Mesendoderm (in vitro differentiated cells): ENCODE measurements at regions not wholly inside any gene's neighbourhood (a gene's known extent, or its start where the extent isn't known, plus 50 kb on each side); places are given as distances from the start of the nearest gene placed in this dataset.
A peak's percentile ranks its signal among the peaks of the same experiment; 100 is the strongest.

ENCODE experiments used
- DNase-seq: peaks from one replicate; pipeline ENCODE4 v3.0.0; 2013
- H2AK5ac ChIP-seq: 2 replicates; pipeline ENCODE4 v1.6.1; 2013; ENCODE audit warnings: low read length, inconsistent platforms
- H2BK120ac ChIP-seq: 2 replicates; pipeline ENCODE4 v1.6.1; 2013; ENCODE audit warnings: low read depth, mild to moderate bottlenecking, low read length, moderate library complexity, mixed read lengths
- H2BK15ac ChIP-seq: replicated peaks from 2 replicates; pipeline ENCODE4 v1.6.1; 2013; ENCODE audit warnings: low read depth, mild to moderate bottlenecking, moderate library complexity
- H2BK5ac ChIP-seq: 2 replicates; pipeline ENCODE4 v1.6.1; 2013; ENCODE audit warnings: low read length, inconsistent platforms
- H3K18ac ChIP-seq: 2 replicates; pipeline ENCODE4 v1.6.1; 2013; ENCODE audit warnings: mild to moderate bottlenecking, low read length, mixed read lengths
- H3K23ac ChIP-seq: one replicate; pipeline ENCODE4 v1.6.1; 2013; ENCODE audit warnings: low read length
- H3K27ac ChIP-seq: 2 replicates; pipeline ENCODE4 v1.5.1; 2013; ENCODE audit warnings: low read depth, mild to moderate bottlenecking, inconsistent platforms, low read length, moderate library complexity
- H3K27me3 ChIP-seq: 2 replicates; pipeline ENCODE4 v1.6.1; 2013; ENCODE audit warnings: low read length, control low read depth, mild to moderate bottlenecking, inconsistent platforms; ENCODE audit not compliant: insufficient read depth, poor library complexity
- H3K36me3 ChIP-seq: 2 replicates; pipeline ENCODE4 v1.6.1; 2013; ENCODE audit warnings: low read length, inconsistent platforms; ENCODE audit not compliant: control insufficient read depth, insufficient read depth
- H3K4ac ChIP-seq: one replicate; pipeline ENCODE4 v1.6.1; 2013; ENCODE audit warnings: low read depth, mild to moderate bottlenecking, low read length, moderate library complexity
- H3K4me1 ChIP-seq: 2 replicates; pipeline ENCODE4 v1.6.1; 2013; ENCODE audit warnings: low read depth, low read length, inconsistent platforms; ENCODE audit not compliant: control insufficient read depth
- H3K4me2 ChIP-seq: 2 replicates; pipeline ENCODE4 v1.6.1; 2013; ENCODE audit warnings: low read length
- H3K4me3 ChIP-seq: 2 replicates; pipeline ENCODE4 v1.5.1; 2013; ENCODE audit warnings: mild to moderate bottlenecking, low read length
- H3K56ac ChIP-seq: one replicate; pipeline ENCODE4 v1.6.1; 2013; ENCODE audit warnings: low read length
- H3K79me1 ChIP-seq: 2 replicates; pipeline ENCODE4 v1.6.1; 2013; ENCODE audit warnings: low read length, inconsistent platforms
- H3K79me2 ChIP-seq: 2 replicates; pipeline ENCODE4 v1.6.1; 2013; ENCODE audit warnings: mild to moderate bottlenecking, low read length; ENCODE audit not compliant: control insufficient read depth, insufficient read depth
- H3K9ac ChIP-seq: 2 replicates; pipeline ENCODE4 v1.6.1; 2013; ENCODE audit warnings: low read length, inconsistent platforms
- H4K5ac ChIP-seq: one replicate; pipeline ENCODE4 v1.6.1; 2013; ENCODE audit warnings: low read length
- H4K8ac ChIP-seq: one replicate; pipeline ENCODE4 v1.6.1; 2013; ENCODE audit warnings: low read depth, mild to moderate bottlenecking, control low read depth, low read length, moderate library complexity
- WGBS: extraction: QIAGEN DNeasy Blood & Tissue Kit; methylation state at CpG from one replicate; pipeline ENCODE4 v1.1.7; 2013; ENCODE audit warnings: low lambda C conversion rate, missing lambda C conversion rate; ENCODE audit not compliant: insufficient coverage; ENCODE audit errors: extremely low coverage; 5-methylcytosine and 5-hydroxymethylcytosine counted together

DNA sequence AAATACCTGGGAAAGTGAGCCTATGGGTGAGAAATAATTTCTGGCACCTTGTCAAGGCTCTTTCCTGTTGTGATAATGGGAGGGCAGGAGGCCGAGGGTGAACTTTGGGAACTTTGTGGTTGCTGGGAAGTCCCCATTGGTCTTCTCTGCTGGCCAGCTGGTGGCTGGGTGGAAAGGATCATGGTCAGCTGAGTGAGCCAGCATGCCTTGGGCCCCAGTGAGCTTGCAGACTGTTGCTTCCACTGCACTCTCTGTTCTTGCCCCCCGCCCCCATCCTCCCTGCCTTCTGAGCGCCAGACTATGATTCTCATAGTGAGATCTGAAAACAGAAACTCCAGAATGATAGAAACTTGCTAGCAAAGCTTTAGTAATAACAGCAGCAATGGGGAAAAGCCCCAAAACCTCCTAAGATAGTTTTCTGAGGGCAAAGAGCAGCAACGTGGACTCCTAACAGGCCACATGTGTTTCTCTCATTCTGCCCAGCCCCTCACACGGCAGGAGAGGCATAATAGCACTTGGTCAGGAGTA, 139.2 kb upstream of the SMARCA2 start:
- H3K18ac ChIP-seq, result no peak overlapping the region
- no peaks in the 10 kb centered on the region for H3K79me1 ChIP-seq
- H3K56ac ChIP-seq, result no peak overlapping the region
- no peak overlapping the region for H2BK5ac ChIP-seq
- no peak overlapping the region for H4K5ac ChIP-seq
- H2BK120ac ChIP-seq, result no peak overlapping the region
- H3K36me3 ChIP-seq, result no peaks in the 10 kb centered on the region
- H4K8ac ChIP-seq, result no peak overlapping the region
- H2AK5ac ChIP-seq, result no peak overlapping the region
- no peak overlapping the region for H3K9ac ChIP-seq
- no peaks in the 10 kb centered on the region for H3K79me2 ChIP-seq
- H3K23ac ChIP-seq, result no peak overlapping the region
- no peaks in the 10 kb centered on the region for H3K27me3 ChIP-seq
- no peak overlapping the region for H2BK15ac ChIP-seq
- H3K4me3 ChIP-seq, result no peak overlapping the region
- H3K4me2 ChIP-seq, result no peak overlapping the region
- H3K27ac ChIP-seq, result no peak overlapping the region
- no peak for DNase-seq
- no peak overlapping the region for H3K4ac ChIP-seq
- no CpG with 5 or more reads among the region's 5 CpGs for WGBS
- H3K4me1 ChIP-seq, result no peaks in the 10 kb centered on the region

DNA sequence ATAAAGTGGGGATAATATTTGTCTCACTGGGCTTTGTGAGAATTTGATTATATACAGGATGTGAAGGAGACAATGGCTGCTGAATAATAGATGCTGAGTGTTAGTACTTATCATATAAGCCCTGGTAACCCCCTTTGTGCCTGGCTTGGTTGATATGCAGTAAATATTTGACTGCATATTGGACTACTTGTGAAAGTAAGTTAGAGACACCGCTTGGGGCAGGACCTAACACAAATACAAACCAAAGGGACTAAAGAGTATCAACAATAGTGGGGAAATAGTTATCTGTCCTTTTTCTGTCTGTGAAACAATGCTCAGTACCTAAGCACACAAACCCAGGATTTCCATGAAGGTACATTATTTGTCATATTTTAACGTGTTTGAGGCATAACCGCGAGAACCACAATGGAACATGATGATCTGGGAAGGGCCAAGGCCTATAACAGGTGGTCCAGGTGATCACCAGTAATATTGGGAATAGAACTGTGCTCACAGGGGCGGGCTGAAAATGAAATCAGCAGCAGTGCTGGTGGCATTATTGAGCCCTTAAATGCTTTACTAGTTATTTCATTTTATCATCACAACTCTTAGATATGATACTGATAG, 138.2 kb upstream of the SMARCA2 start:
- Histone ChIP-seq H2AK5ac (no peak overlapping the region), H3K9ac (no peak overlapping the region), H3K4me3 (no peak overlapping the region), H3K27ac (no peak overlapping the region), H3K4ac (no peak overlapping the region), H3K23ac (no peak overlapping the region), H3K27me3 (no peaks in the 10 kb centered on the region), H3K79me1 (no peaks in the 10 kb centered on the region), H4K8ac (no peak overlapping the region), H3K4me2 (no peak overlapping the region), H4K5ac (no peak overlapping the region), H3K56ac (no peak overlapping the region), H3K18ac (no peak overlapping the region), H2BK120ac (no peak overlapping the region), H2BK5ac (no peak overlapping the region), H2BK15ac (no peak overlapping the region), H3K79me2 (no peaks in the 10 kb centered on the region), H3K4me1 (no peaks in the 10 kb centered on the region), H3K36me3 (no peaks in the 10 kb centered on the region)
- WGBS, result no CpG with 5 or more reads among the region's 5 CpGs
- DNase-seq, result no peak

DNA sequence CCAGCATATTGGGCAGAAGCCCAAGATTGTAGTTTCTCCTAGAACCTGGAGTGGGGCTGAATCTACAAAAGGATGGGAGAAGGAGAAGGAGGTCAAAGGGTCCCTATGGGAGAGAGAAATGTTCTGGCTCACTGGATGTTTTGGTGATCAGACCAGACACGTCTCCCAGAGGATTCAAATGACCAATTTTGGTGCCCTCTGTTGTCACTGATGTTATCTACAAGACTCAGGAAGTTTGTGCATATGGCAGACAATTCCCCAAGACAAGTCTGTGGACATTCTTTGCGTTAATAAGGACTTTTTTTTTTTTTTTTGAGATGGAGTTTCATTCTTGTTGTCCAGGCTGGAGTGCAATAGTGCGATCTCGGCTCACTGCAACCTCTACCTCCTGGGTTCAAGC, 137.2 kb upstream of the SMARCA2 start:
- Histone ChIP-seq H3K4me2 (no peak overlapping the region), H4K8ac (no peak overlapping the region), H3K23ac (no peak overlapping the region), H4K5ac (no peak overlapping the region), H3K18ac (no peak overlapping the region), H3K9ac (no peak overlapping the region), H3K4me1 (no peaks in the 10 kb centered on the region), H3K79me1 (no peaks in the 10 kb centered on the region), H2AK5ac (no peak overlapping the region), H2BK5ac (no peak overlapping the region), H3K36me3 (no peaks in the 10 kb centered on the region), H2BK15ac (no peak overlapping the region), H3K4ac (no peak overlapping the region), H2BK120ac (no peak overlapping the region), H3K56ac (no peak overlapping the region), H3K4me3 (no peak overlapping the region), H3K79me2 (no peaks in the 10 kb centered on the region), H3K27me3 (no peaks in the 10 kb centered on the region), H3K27ac (no peak overlapping the region)
- no CpG with 5 or more reads among the region's 4 CpGs for WGBS
- DNase-seq, result no peak

DNA sequence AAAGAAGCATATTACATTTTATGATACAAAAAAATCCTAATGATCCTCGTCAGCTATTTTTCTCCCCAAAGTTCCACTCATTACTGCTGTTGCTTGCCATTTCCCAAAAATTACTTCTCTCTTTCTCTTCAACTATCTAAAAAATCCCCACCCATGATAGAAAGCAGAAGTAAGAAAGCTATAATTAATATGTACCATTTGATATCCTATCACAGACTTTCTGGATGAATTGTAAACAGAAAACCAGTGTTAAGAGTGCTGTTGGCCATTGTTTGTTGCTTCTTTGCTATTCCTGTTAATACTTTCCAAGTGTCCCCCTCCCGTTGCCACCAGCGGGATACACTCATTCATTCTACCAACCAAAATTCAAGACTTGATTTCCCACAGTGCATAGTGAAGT, 136.3 kb upstream of the SMARCA2 start:
- Histone ChIP-seq H3K79me1 (no peaks in the 10 kb centered on the region), H3K79me2 (no peaks in the 10 kb centered on the region), H3K27ac (no peak overlapping the region), H3K4me3 (no peak overlapping the region), H3K23ac (no peak overlapping the region), H2BK15ac (no peak overlapping the region), H3K27me3 (no peaks in the 10 kb centered on the region), H3K4me1 (no peaks in the 10 kb centered on the region), H3K36me3 (no peaks in the 10 kb centered on the region), H2BK5ac (no peak overlapping the region), H4K5ac (no peak overlapping the region), H3K4ac (no peak overlapping the region), H3K56ac (no peak overlapping the region), H3K9ac (no peak overlapping the region), H3K18ac (no peak overlapping the region), H2AK5ac (no peak overlapping the region), H2BK120ac (no peak overlapping the region), H3K4me2 (no peak overlapping the region), H4K8ac (no peak overlapping the region)
- no CpG with 5 or more reads among the region's 3 CpGs for WGBS
- DNase-seq, result no peak

DNA sequence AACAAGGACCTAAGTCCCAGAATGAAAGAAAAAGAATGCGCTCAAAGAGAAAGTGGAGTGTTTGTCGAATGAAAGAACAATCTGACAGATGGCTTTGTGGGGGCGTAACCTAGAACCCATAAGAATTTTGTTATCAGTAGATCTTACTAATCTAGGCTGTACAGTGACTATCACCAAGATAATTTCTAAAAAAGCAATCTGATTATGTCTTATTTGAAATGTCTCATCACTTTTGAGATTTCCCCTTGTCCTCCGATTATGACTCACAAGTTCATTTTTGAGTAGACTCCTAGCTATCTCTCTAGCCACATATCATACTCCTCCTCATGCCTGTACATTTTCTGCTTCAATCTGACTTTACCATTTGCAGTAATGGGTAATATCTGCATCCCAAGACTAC, 135.6 kb upstream of the SMARCA2 start:
- Histone ChIP-seq H3K4me2 (no peak overlapping the region), H3K4ac (no peak overlapping the region), H4K5ac (no peak overlapping the region), H3K79me2 (no peaks in the 10 kb centered on the region), H3K9ac (no peak overlapping the region), H3K23ac (no peak overlapping the region), H3K36me3 (no peaks in the 10 kb centered on the region), H3K27ac (no peak overlapping the region), H3K4me1 (no peaks in the 10 kb centered on the region), H3K79me1 (no peaks in the 10 kb centered on the region), H2AK5ac (no peak overlapping the region), H4K8ac (no peak overlapping the region), H2BK15ac (no peak overlapping the region), H2BK120ac (no peak overlapping the region), H3K27me3 (no peaks in the 10 kb centered on the region), H3K56ac (no peak overlapping the region), H3K18ac (no peak overlapping the region), H3K4me3 (no peak overlapping the region), H2BK5ac (no peak overlapping the region)
- WGBS, result no CpG with 5 or more reads among the region's 4 CpGs
- DNase-seq, result no peak

DNA sequence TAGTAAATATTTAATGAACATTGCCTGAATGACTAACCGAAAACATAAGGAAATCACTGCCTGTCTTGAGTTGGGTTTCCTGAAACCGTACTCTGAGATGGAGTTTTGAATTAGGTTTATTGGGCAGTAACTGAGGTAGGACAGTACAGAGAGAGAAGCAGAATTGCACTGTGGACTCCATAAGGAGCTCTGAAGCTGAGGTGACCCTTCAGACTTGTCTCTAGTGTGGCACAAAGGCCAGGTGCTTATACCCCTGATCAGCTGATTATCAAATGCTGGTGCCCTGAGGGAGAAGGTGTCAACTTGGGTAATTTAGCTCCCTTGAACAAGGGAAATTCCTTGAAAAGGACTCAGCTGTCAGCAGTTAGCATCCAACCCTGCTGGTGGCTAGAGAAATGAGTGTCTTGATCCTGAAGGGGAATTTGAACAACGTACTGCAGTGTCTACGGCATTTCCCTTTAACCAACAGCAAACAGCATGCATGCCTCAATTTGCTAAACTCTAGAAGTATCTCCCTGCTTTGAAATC, 135.0 kb upstream of the SMARCA2 start:
- no peak overlapping the region for H2BK15ac ChIP-seq
- H3K4me2 ChIP-seq, result no peak overlapping the region
- H4K8ac ChIP-seq, result no peak overlapping the region
- no peak overlapping the region for H3K18ac ChIP-seq
- H3K36me3 ChIP-seq, result no peaks in the 10 kb centered on the region
- no peaks in the 10 kb centered on the region for H3K79me1 ChIP-seq
- H3K4ac ChIP-seq, result no peak overlapping the region
- no peak overlapping the region for H3K9ac ChIP-seq
- DNase-seq, result peak; percentile 15
- no peak overlapping the region for H4K5ac ChIP-seq
- H3K27ac ChIP-seq, result no peak overlapping the region
- H3K79me2 ChIP-seq, result no peaks in the 10 kb centered on the region
- no peaks in the 10 kb centered on the region for H3K27me3 ChIP-seq
- H2BK5ac ChIP-seq, result no peak overlapping the region
- no peak overlapping the region for H3K56ac ChIP-seq
- H2BK120ac ChIP-seq, result no peak overlapping the region
- H3K4me3 ChIP-seq, result no peak overlapping the region
- no peak overlapping the region for H2AK5ac ChIP-seq
- no peaks in the 10 kb centered on the region for H3K4me1 ChIP-seq
- no peak overlapping the region for H3K23ac ChIP-seq
- WGBS, result no CpG with 5 or more reads among the region's 4 CpGs
